NCI-H1436 treated with DMSO at 0.1 percent for 48 hours (cell line): ENCODE measurements at regions not wholly inside any gene's neighbourhood (a gene's known extent, or its start where the extent isn't known, plus 50 kb on each side); places are given as distances from the start of the nearest gene placed in this dataset.

Experiments
- DNase-seq: peaks from one replicate; lab custom pipeline; 2025; lab: John Stamatoyannopoulos, UW

DNA sequence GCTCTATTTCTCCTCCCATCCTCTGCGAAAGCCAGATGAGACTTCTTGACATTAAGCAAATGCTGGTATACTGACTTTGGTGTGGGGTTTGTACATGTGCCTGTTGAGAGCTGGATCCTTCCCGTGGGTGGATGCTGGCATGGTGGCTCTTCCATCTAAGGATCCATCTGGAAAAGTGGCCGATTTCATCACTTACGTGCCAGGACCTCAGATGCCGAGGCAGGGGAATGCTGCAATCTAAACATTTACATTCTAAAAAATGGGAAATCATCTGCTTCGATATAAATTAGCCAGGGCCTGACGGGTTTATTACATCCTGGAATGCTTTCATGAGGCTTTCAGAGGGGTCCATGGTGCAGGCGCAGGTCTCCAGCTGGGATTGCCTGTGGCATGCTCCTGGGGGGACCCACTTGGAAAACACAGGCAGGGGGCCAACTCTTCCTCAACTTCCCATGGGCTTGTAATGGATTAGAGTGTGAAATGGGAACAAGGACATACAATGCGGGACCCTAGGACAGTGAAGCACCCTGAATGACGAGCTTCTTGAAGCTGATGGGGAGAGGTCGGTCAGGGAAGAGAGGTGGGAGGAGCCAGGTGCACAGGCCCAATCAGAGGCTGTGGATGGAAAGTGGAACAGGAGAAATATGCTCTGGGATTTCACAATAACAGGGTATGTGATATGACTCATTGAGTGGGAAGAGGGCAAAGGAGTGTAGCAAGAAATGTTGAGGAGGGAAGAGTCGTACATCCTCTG is 105.5 kb upstream of the PITX1 start:
- DNase-seq, result no peak

DNA sequence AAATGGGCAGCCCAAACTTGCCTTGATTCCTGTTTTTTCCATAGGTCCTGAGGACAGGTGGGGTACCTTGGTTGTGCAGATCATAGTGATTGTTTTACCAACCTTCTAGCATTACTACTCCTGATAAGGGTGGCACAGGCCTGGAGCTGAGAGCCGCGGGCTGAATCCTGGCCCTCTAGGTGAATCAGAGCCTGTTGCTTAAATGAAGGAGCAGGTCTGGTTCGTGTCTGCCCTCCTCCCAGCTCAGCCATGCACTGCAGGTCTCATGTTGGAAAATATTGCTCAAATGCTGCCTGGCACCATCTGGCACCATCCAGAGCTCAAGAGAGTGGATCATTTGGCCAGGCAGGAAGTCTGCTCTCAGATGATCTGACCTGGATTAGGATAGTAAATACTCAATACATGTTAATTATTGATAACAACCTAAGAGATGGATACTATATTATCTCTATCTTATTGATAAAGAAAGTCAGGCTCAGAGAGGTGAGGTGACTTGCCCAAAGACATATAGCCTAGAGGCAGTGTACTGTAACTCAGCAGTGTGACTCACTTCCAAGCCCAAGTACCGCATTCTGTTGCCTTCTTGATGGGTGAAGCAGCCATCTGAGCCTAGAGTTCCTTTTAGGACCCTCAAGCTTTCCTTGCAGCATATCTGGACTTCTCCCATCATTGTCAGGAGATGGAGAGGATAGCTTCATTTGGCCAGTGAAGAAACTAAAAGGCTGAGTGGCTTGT is 104.3 kb upstream of the PITX1 start:
- DNase-seq, result no peak

DNA sequence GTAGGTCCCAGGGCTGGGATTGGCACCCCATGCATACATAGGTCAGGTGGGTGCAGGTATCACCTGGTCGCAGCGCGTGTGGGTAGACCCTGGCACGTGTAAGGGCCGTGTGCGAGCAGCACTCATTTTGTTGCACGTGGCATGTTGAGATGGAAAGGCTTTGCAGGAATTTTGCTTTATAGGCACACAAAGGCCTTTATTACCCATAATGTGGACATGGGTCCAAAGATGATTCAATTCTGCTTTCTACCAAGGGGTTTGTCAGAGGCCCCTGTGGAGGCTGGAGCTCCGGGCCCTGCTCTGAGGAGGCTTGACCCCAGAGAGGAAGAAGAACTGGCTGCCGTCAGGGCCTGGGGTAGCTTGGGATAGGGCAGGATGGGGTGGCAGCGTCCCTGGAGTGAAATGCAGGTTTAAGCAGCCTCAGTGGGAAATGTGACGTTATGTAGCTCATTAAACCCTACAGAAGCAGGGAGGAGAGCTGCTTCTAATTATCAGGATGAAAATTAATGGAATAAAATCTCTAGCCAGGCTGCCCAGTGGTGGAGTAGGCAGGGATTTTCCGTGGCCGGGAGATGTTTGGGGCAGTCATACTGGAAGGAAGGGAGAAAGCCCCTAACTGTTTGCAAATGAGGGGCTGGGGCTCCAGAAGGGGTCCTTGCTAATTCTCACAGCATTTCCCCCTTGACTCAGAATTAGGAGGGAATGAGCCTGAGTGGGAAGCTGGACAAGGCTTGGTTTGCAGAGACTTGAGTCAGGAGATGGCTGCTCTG is 103.3 kb upstream of the PITX1 start:
- no peak for DNase-seq

DNA sequence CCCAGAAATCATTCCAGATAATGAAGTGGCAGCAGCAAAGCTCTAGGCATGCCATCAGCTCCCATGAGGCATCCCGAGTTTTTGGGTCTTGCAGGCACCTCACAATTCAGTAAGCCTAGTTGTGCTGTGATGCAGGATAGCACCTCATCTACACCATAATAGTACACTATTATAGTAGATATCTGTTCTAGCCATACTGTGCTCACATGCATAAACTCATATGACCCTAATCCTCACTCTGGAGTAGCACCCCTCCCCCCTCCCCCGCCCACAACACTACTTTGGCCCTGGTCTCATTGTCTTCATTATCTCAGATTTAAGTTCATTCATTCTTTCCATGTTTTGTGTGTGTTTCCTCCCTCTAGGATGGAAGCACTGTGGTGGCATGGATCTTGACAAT is 102.5 kb upstream of the PITX1 start:
- no peak for DNase-seq

DNA sequence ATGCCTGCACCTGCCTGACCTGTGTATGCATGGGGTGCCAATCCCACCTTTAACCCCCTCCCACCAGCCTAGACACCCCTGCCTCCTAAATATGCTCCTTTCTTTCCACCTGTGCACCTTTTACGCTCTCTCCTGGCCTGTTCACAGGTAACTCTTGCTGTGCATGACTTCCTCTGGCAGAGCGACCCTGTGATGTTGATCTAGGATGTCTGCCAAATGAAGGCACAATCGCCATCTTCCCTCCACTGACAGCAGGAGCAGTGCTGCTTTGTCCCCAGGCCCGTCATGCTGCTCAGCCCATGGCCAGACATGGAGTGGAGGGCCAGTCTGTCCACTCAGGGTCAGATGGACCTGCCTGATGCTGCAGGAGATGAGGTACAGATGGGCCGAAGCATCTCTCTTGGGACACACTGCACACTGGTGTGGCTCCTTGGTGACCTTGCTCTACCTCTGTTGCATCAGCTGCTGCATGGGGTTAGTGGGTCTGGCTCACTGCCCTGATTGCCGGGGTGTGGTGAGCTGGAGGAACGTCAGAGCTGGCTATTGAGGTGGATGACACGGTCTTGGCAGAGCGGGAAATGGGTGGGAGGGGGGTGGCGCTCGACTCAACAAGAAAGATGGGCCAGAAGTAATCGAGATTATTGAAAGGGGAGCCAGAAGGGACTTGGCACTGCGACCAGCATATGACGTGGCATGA is 101.7 kb upstream of the PITX1 start:
- no peak for DNase-seq

DNA sequence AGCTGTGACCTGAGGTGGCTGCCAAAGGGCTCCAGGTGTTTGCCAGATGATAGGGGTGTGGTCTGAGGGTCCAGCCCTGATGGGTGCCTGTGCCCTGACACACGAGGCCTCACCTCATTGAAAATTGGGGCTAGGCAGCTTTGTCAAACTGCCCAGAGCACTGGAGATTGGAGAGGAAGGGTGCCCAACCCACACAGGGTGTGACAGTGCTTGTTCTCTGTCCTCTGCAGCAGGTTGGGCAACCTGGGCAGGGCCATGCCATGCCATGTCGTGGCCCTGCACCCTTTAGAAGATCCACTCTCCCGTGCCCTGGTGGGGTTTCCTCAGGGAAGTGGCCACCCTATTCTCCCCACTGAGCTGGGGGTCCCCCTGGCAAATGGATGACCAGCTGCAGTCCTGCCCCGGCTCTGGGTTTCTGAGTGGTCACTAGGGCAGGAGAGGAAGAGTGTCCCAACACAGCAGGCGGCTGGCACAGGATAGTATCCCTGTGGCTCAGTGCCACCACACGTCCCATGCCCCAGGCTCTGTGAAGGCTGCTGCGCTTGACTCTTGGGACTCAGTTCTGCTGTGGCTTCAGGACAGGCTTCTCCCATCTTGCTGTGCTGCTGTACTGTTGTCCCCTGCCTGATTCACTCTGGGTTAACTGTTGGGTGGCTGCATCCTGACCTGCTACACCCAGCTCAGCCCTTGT is 100.8 kb upstream of the PITX1 start:
- no peak for DNase-seq

DNA sequence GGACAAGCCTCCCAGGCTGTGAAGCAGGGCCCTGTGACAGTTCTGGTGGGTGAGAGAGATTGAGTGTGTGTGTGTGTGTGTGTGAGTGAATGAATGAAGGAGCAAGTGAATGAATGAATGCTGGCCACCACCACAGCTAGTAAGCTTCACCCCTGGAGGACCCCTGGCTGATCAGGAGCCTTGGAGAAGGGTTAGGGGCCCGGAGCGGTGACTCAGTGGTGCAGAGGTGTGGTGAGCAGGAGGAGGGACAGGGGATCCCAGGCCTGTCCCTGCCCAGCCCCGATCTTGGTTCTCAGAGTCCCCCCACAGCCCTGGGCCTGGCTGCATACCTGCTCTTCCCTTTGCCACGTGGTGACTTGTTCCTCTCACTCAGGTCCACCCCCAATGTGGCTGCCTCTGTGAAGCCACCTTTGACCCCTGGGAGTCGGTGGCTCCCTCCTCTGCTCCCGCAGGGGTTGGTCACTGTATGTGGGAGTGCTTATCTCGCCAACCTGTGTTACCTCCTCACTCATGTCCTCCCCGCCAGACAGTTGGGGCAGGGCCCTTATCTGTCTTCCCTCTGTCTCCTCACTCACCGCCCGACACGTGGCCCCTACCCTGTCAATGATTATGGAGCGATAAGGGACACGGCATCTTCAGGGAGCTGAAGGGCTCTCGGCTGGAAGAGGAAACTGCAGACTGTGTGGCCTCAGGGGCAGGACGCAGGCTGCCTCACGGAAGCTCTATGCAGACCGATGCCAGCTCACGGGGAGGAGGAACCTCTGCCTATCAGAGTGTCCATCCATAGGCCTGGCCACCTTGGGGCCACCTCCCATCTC is 99.9 kb upstream of the PITX1 start:
- no peak for DNase-seq

DNA sequence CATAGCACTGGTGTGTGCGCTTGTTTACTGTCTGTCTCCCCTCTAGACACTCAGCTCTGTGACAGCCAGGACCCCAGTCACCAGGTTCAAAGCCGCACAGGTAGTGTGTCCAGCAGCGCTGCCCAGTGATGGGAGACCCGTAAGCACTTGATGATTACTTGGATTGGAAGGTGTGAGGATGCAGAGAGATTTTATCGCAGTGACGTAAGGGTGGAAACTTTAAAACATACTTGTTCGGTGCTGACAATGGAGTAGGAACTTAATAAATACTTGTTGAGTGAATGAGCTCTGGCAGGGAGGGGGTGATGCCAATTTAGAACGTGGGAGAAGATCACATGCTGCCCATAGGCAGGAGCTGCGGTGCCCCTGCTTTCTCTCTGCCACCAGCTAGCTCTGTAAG is 99.2 kb upstream of the PITX1 start:
- no peak for DNase-seq

DNA sequence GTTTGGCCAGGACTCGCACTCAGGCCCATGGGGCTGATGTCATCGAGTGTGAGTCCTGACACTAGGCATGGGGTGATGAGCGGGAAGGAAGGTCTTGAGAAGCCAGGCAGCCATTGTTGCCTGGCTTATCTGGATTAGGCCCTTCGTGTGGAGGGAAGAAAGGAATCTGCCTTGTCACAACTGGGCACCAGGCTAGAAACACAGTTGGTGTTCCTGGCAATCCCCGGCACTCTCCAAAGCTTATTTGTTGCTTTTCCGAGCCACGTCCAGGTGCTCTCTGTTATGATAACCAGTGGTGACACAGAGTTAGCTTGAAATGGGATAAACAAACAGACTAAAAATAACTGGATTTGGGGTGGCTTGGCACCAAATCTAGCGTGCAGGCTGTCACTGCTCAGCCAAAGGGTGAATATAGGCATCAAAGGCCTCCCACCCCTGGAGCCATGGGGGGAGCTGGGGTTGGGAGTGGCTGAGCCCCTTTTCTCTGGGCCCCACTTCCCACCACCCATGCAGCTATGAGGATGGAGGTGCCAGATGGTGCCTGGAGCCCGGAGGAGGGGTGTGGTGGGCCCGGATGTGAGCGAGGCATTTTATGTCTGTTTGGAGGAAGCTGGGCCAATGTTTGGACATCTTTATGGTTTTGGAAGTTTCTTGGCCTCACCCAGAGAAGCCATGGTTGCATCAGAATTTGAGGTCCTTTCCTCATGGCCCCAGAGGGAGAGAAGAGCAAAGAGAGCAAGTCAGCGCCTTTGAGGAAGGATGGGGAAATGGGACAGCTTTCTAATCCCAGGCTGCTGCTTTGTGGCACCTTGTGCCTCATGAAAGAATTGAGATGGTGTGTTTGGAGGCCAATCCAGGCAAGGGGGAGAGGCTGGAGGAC is 98.0 kb upstream of the PITX1 start:
- DNase-seq, result no peak

DNA sequence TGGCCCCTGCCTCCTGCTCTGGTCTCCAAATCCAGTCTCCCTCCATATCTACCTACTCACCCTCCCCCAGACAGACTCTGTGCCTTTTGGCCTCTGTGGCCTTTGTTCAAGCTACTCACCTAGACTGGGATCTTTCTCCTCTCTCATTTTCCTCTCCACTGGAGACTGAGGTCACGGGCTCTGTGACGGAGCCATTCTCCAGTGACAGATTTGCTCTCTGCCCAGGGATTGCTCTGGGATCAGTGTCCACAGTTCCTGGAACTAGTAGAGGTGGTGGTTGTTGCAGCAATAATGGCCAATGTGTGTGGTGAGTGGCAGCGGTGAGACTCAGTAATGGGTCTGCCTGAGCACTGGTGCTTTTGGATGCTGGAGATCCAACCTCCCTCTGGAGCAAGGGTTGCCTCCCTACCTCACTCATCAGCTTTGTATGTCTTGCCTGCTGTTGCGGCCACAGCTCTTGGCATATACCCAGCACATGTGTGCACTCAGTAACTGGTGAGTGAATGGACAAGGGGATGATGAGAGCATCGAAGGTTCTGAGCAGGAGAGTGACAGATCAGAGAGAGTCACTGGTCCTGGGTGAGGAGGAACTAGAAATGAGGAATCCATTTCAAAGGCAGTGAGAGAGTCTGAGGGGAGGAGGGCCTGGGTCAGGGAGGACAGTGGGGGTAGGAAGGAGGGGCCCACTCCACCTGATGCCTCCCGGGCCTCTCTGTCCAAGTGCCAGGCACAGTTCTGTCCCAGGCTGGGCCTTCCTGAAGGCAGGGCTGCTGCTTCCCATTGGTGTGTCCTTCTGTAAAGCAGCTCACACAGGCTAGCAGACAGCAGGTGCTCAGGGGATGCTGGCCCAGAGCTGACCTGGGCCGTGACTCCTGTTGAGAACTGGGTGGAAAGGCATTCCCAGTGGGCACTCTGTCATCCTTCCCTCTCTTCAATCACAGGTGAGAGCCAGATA is 96.5 kb upstream of the PITX1 start:
- DNase-seq, result no peak

DNA sequence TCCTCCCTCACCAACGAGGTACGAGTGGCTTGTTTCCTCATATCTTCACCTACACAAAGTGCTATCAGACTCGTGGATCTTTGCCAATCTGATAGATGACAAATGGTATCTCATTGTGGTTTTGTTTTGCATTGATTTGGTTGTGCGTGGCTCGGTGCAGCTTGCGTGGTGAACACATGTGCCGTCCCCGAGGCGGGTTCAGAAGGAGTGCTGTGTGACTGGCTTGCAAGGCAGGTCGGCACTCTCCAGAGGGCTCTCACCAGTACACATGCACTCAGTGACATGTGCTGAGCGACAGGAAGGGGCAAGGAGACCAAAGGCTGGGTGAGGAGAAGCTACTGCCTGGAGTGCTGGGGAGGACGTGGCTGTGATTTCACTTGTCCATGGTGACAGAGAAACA is 95.3 kb upstream of the PITX1 start:
- no peak for DNase-seq

DNA sequence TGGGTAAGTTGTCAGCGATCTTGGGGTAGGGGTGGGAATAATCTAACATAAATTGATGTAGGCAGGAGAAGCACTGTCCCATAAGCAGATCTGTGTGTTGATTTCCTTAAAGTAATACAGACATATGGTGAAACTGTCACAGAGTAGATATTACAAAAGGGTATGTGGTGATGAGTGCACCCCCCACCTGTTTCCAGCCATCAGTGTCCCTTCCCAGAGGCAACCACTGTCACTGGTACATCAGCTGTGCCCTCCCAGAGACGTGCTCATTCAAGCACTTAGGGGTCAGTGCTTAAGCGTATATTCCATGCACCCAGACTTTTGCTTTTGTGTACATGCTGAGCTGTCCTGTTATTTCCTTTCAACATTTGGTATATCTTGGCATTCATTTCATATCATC is 94.3 kb upstream of the PITX1 start:
- no peak for DNase-seq

DNA sequence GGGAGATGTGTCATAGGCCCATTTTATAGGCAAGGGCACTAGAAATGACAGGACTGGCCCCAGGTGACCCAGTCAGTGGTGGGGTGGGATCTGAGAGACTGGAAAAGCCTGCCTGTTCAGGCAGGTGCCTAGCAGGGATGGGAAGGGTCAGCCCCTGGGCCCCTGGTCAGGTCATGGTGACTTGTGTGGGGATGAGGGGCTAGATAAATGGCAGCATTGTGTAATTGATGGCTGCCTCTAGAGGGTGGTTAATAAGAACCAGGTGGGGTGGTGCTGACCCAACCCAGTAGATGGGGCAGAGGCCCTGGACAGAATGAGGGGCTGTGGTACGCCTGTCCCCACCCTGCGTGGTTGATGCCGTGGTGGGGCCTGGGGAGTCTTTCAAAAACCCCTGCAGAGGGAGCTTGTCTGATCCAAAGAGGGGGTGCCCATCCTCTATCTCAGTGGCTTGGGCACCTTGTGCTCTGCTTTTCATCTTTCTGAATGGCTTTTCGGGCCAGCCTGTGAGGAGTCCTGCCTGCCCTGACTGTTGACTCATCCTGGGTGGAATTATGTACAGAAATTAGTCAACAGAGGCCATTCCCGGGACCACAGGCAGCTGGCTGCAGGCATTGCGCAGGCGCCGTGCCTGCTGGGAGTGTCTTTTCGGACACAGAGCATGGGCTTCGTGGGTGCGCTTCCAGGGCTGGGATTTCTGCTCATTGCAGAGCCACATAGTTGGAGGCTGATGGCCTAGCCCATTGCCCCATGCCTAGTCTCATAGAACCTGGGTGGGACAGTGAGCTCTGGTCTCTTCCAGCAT is 93.6 kb upstream of the PITX1 start:
- no peak for DNase-seq

DNA sequence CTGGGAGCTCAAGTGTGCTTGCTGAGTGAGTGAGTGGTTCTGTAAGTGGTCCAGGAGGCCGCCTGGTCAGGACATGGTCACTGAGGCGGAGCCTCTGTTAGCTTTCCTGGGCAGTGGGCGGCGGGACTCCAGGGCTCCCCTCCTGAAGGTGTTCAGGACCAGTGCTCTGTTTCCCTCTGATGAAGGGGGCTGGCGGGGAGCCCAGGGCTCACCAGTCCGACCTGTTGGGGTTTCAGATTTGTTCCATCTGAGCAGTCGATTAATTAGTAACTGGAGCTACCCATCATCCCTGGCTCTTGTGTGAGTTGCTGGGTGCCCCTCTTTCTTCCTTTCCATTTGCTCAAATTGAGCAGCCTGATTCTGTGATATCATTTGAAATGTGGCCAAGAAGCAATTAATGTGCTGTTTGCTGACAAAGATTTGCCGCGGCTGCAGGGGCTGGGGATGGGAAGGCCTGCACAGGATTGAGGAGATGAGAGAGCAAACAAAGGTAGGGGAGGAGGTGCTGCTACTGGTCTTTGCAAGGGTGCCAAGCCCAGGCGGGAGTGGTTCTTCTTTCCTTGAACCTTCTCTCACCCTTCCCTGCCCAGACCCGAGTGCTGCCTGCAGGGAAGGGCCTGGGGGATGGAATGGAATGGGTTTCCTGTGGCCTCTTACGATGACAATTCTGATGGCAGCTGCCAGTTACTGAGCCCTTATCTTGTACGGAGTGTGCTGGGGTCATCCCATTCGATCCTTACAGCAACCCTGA is 92.8 kb upstream of the PITX1 start:
- peak; percentile 28 for DNase-seq

DNA sequence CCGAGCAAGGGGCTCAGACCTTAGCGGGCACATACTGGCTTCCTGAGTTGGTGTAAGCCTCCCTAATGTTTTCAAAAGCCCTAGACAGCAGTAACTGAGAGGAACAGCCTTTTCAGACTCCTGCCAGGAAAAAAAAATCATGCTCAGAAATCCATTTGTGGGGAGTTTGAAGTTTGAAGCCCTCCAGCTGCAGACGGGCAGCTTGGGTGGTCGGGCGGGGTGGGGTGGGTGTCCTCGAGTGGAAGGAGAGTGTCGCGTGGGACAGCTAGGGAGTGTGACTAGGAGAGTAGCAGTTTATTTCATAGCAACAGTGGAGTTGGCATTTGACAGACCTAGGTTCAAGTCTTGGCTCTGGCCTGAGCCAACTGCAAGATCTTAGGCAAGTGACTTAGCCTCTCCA is 90.7 kb upstream of the PITX1 start:
- DNase-seq, result no peak

DNA sequence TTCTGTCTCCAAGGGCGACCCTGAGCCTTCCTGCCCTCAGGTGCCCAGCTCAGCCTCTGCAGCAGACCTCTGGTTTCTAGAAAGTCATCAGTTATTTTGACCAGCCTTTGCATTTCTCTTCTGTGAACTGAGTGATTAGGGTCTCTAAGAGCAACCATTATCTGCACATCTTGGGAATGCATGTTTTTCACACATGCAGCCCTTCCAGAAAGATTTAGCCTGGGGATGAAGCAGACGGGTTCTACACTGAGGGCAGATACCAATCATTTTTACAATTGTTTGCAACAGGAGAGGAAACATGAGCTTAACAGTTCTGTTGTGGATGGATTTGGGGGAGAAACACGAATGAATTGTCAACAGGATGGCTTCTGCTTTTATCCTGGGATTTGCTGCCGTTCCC is 90.1 kb upstream of the PITX1 start:
- no peak for DNase-seq

DNA sequence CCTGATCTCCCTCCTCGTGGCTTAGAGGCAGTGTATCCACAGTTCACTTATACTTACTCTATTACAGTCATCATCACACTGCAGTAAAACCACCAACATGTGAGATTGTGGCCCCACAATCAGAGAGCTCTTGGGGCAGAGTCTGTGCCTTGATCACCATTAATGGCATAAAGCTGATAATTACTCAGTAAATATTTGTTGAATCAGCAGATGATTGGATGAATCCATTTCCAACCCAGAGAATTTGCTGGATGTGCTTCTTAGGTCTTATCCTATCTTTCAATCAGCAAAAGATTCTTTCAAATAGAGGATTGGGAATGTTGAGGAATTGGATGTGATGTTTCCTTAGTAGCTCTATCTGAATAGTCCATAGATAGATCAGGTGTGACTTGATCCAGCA is 88.8 kb upstream of the PITX1 start:
- DNase-seq, result no peak
